NAMALWA (cell line): ENCODE measurements at regions not wholly inside any gene's neighbourhood (a gene's known extent, or its start where the extent isn't known, plus 50 kb on each side); places are given as distances from the start of the nearest gene placed in this dataset.
A peak's percentile ranks its signal among the peaks of the same experiment; 100 is the strongest.
"Not testable (repeated sequence)": the region's sequence is repeated elsewhere in the genome, so short reads cannot be mapped to it uniquely, and the experiment has no call there.

Experiments
- DNase-seq: peaks from one replicate; pipeline ENCODE4 v3.0.0-alpha.2; 2015; ENCODE audit warnings: low spot score

DNA sequence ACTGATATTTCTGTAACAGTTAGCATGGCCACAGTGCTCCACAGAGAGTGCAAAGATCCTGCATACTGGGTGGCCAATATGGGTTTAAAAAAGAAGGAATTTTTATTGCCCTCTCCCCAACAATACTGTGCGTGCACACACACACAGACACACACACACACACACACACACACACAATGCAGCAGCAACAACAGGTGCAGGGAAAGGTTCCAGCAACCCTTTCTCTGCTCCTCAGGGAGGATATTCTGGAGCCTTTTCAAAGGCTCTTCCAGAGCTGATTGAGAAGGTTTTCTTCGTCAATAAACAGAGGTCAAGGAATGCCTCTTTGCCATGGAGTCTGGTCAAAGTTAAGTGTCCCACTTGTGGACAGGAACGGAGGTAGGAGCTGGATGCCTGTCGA is 84.8 kb upstream of the ZFP42 start:
- no peak for DNase-seq

GRCh38 chr4:187915406-187915805 is 80.2 kb upstream of the ZFP42 start:
- not testable (repeated sequence) for DNase-seq

GRCh38 chr4:187919966-187920365 is 75.6 kb upstream of the ZFP42 start:
- no peak for DNase-seq

DNA sequence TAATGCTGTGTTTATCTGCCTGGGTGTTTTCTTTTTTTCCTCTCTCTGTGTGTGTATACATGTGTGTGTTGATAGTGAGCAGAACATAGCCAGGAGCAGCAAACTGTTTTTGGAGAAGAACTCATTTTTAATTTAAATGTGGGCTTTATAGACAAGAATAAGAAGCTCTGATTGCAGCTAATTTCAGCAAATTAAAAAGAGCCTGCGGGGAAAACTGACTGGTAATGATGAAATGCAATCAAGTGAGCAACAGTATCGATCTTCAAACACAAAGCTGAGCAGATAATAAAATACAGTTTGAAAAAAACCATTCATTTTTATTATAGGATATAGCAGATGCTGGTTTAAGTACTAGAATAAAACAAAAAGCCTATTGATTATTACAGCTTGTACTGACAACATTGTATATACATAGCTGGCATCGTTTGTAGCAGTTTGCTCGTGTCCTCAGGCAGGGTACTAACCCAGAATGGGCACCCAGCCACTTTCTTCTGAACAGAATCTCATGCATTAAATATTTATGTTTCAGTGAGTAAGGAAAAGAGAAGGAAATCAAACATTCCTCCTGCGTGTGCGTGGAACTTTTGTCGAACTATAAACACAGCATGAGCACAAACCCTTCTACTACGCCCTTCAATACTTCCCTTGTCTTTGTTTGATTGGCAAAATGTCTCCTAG is 73.5 kb upstream of the ZFP42 start:
- DNase-seq, result no peak

GRCh38 chr4:187929024-187929423 is 66.5 kb upstream of the ZFP42 start:
- peak; percentile 14 for DNase-seq

DNA sequence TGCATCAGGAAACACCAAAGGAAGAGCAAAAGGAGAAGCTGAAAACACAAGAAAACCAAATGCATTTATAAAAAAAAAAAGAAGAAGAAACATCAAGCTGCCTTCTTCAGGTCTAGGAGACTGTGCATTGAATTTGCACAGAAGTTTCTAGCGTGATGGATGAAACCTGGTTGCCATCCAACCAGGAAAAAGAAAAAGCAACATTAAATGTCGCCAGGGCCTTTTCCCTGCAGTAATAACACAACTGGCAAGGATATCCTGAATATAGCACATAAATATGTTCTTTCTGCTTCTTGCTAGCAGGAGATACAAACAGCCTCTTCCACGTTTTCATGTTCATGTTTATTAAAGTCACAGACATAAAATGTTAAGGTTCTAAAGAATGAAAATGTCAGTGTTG is 60.8 kb upstream of the ZFP42 start:
- DNase-seq, result no peak

DNA sequence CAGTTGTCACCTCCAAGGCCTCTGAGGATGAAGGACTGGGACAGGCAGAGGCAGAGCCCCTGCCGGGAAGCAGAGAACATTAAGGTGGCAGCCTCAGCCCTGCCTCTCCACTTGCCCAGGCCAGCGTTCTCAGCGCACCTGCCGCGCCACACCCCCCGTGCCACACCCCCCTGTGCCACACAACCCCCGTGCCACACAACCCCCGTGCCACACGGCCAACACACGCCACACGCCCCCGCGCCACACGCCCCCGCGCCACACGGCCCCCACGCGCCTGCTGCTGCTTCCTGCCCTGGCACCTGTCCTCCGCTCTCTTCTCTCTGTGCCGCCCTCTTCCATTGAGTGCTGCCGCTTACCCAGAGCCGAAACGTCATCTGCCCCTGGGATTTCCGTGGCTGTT is 58.0 kb upstream of the ZFP42 start:
- no peak for DNase-seq

GRCh38 chr4:187940299-187940698 is 55.3 kb upstream of the ZFP42 start:
- DNase-seq, result no peak

- no peak for DNase-seq
Observed at GRCh38 chr4:187942968-187943367, 52.6 kb upstream of the ZFP42 start.

GRCh38 chr4:187944179-187944578 is 51.4 kb upstream of the ZFP42 start:
- DNase-seq, result no peak
